K562 (cell line): ENCODE measurements at regions not wholly inside any gene's neighbourhood (a gene's known extent, or its start where the extent isn't known, plus 50 kb on each side); places are given as distances from the start of the nearest gene placed in this dataset.

ENCODE experiments used
- ATAC-seq: fragments of 200-7000 bp; cut with Tn5 transposase; 3 replicates; pipeline ENCODE4 v1.9.1; 2020; ENCODE audit warnings: moderate library complexity
- BruUV-seq: library from RNA; stranded (reverse); fragments of 400-500 nt; replicated peaks from 2 replicates; lab custom pipeline; 2021; lab: Mats Ljungman, UMichigan
- CTCF ChIA-PET: fragments of 300-600 bp; formaldehyde crosslinking; extraction: SDS; loops from one replicate; lab custom pipeline; 2021; ENCODE audit warnings: low intra/inter-chr PET ratio; lab: Yijun Ruan, JAX
- POLR2A ChIA-PET: fragments of 300-600, 350-650 bp; sonication (Branson Sonifier 250); formaldehyde crosslinking; extraction: SDS; loops from one replicate; lab custom pipeline; 2021; ENCODE audit warnings: antibody characterized with exemption, inconsistent platforms; lab: Yijun Ruan, JAX
- DNase-seq, 4 experiments: peaks; one replicate each; pipeline versions ENCODE4 v3.0.0 to v3.0.0-alpha.2; 2011 to 2018; ENCODE audit warnings: low spot score in 3 of 4, mixed read lengths in 3 of 4; ENCODE audit errors: extremely low read depth in 1 of 4
- FAIRE-seq: peaks from 2 replicates; lab custom pipeline; 2011; peaks lifted over from hg19 to GRCh38; lab: Jason Lieb, UNC
- H2AFZ ChIP-seq: 2 replicates; pipeline ENCODE4 v1.6.0; 2011; ENCODE audit warnings: low read depth, low read length, control low read depth, inconsistent platforms
- H3K27ac ChIP-seq: fragments of 200-600 bp; 3 replicates; pipeline ENCODE4 v1.8.0; 2011; ENCODE audit warnings: low read depth, mild to moderate bottlenecking, control low read depth, inconsistent platforms, low read length, moderate library complexity, mixed read lengths; ENCODE audit errors: extremely low read depth
- H3K27me3 ChIP-seq, 2 experiments: fragments of 300-600 bp in 1 of 2; 2 replicates in 1 of 2; 3 replicates in 1 of 2; pipeline versions ENCODE4 v1.6.0 to v1.8.0; 2011; ENCODE audit warnings: inconsistent platforms in 2 of 2, low read length in 2 of 2, mild to moderate bottlenecking in 1 of 2, mixed read lengths in 1 of 2, moderate library complexity in 1 of 2; ENCODE audit not compliant: control insufficient read depth in 2 of 2, insufficient read depth in 2 of 2
- H3K36me3 ChIP-seq: fragments of 300-600 bp; 3 replicates; pipeline ENCODE4 v1.8.0; 2011; ENCODE audit warnings: mild to moderate bottlenecking, low read length, inconsistent platforms; ENCODE audit not compliant: control insufficient read depth, insufficient read depth
- H3K4me1 ChIP-seq, 2 experiments: fragments of 200-600 bp in 1 of 2; replicated peaks in 1 of 2; 2 replicates in 1 of 2; 3 replicates in 1 of 2; pipeline versions ENCODE4 v1.5.1 to v1.8.0; 2011; ENCODE audit warnings: inconsistent platforms in 2 of 2, low read length in 2 of 2, mild to moderate bottlenecking in 1 of 2, mixed read lengths in 1 of 2, moderate library complexity in 1 of 2; ENCODE audit not compliant: control insufficient read depth in 2 of 2, insufficient read depth in 2 of 2
- H3K4me2 ChIP-seq: 2 replicates; pipeline ENCODE4 v1.6.1; 2011; ENCODE audit warnings: low read length, control low read depth, inconsistent platforms, mixed read lengths; ENCODE audit not compliant: insufficient read depth
- H3K4me3 ChIP-seq: fragments of 200-600 bp; sonication (generic), shearing (Covaris generic); 2 replicates; pipeline ENCODE4 v1.5.1; 2016; ENCODE audit warnings: control low read depth, inconsistent platforms
- H3K79me2 ChIP-seq: fragments of 200-600 bp; 3 replicates; pipeline ENCODE4 v1.8.0; 2011; ENCODE audit warnings: low read length, inconsistent platforms; ENCODE audit not compliant: control insufficient read depth, insufficient read depth
- H3K9ac ChIP-seq, 2 experiments: 2 replicates each; pipeline versions ENCODE4 v1.6.0 to v1.6.1; 2011; ENCODE audit warnings: low read depth in 2 of 2, low read length in 2 of 2, control low read depth in 1 of 2, inconsistent platforms in 1 of 2, mild to moderate bottlenecking in 1 of 2, mixed read lengths in 1 of 2; ENCODE audit not compliant: insufficient read depth in 1 of 2
- H3K9me1 ChIP-seq: one replicate; pipeline ENCODE4 v1.6.0; 2011; ENCODE audit warnings: inconsistent platforms, mild to moderate bottlenecking, low read length, moderate library complexity; ENCODE audit not compliant: control insufficient read depth, insufficient read depth
- H3K9me3 ChIP-seq: replicated peaks from 2 replicates; pipeline ENCODE4 v1.5.1; 2011; ENCODE audit warnings: low read depth, low read length, inconsistent platforms; ENCODE audit not compliant: control insufficient read depth, insufficient read depth
- H4K20me1 ChIP-seq: replicated peaks from 2 replicates; pipeline ENCODE4 v1.6.1; 2011; ENCODE audit warnings: low read length, inconsistent platforms, mixed read lengths; ENCODE audit not compliant: control insufficient read depth, insufficient read depth
- ETS1 ChIP-seq: conservative IDR thresholded peaks from 2 replicates; pipeline ENCODE4 v1.6.1; 2011; ENCODE audit warnings: low read depth, mild to moderate bottlenecking, low read length; ENCODE audit not compliant: control insufficient read depth
- KDM1A ChIP-seq, 2 experiments: fragments of 450-650 bp; IDR thresholded peaks; 2 replicates each; pipeline ENCODE4 v1.6.1; 2016; ENCODE audit warnings: mild to moderate bottlenecking in 2 of 2
- MYBL2 ChIP-seq, 2 experiments: fragments of 450-650 bp in 1 of 2; sonication (generic) in 1 of 2; formaldehyde crosslinking in 1 of 2; IDR thresholded peaks; 2 replicates each; pipeline versions ENCODE4 v1.6.1 to v1.8.1; 2017 to 2022; ENCODE audit warnings: borderline replicate concordance in 1 of 2, inconsistent platforms in 1 of 2, low read depth in 1 of 2, mild to moderate bottlenecking in 1 of 2, missing genetic modification reagents in 1 of 2, moderate library complexity in 1 of 2
- NCOA4 ChIP-seq: fragments of 450-650 bp; IDR thresholded peaks from 2 replicates; pipeline ENCODE4 v1.6.1; 2018; ENCODE audit warnings: mild to moderate bottlenecking; ENCODE audit not compliant: partially characterized antibody
- NR2F6 ChIP-seq: fragments of 450-650 bp; formaldehyde crosslinking; IDR thresholded peaks from 2 replicates; pipeline ENCODE4 v1.4.0; 2020; ENCODE audit warnings: mild to moderate bottlenecking
- POLR3G ChIP-seq: IDR thresholded peaks from 2 replicates; pipeline ENCODE4 v1.6.1; 2011; ENCODE audit not compliant: insufficient read length, insufficient replicate concordance; ENCODE audit errors: extremely low read depth
- SETDB1 ChIP-seq: IDR thresholded peaks from one replicate; pipeline ENCODE4 v1.6.1; 2012; ENCODE audit warnings: low read length, control low read depth, inconsistent platforms
- SMC3 ChIP-seq: conservative IDR thresholded peaks from 2 replicates; pipeline ENCODE4 v1.6.1; 2011; ENCODE audit warnings: low read depth, low read length, improper control_type of control experiment; ENCODE audit not compliant: insufficient read depth
- TBP ChIP-seq: optimal IDR thresholded peaks from 2 replicates; pipeline ENCODE3; 2011; ENCODE audit warnings: low read depth, low read length, improper control_type of control experiment
- ZBTB17 ChIP-seq: fragments of 450-650 bp; formaldehyde crosslinking; IDR thresholded peaks from 2 replicates; pipeline ENCODE4 v1.4.0; 2020; ENCODE audit warnings: mild to moderate bottlenecking
- ZC3H11A ChIP-seq: IDR thresholded peaks from 2 replicates; pipeline ENCODE4 v1.6.1; 2012; ENCODE audit warnings: low read depth, low read length, improper control_type of control experiment
- WGBS: fragments of 100-300 bp; shearing (Covaris generic); methylation state at CpG from one replicate; pipeline ENCODE4 v1.1.6; 2016; ENCODE audit warnings: low coverage, mixed read lengths; ENCODE audit not compliant: insufficient coverage; ENCODE audit errors: missing lambda C conversion rate; 5-methylcytosine and 5-hydroxymethylcytosine counted together
- in situ Hi-C: fragments of 300-500 bp; cut with MboI; formaldehyde crosslinking; loops from 4 replicates; pipeline ENCODE4 v1.15.0; 2018; ENCODE audit warnings: inconsistent platforms, mixed read lengths
- intact Hi-C: fragments of 100-400 bp; cut with micrococcal nuclease; formaldehyde crosslinking; loops from 2 replicates; pipeline ENCODE4 v1.14.2; 2022
- TF ChIP-seq, protein P1 (sequence below): sonication (generic); formaldehyde crosslinking; IDR thresholded peaks from 2 replicates; pipeline ENCODE4 v1.8.1; 2023; ENCODE audit warnings: mild to moderate bottlenecking, missing genetic modification reagents, moderate library complexity

GRCh38 chr5:88393042-88393441 is 124.4 kb upstream of the TMEM161B start:
- no peaks in the 10 kb centered on the region for H3K36me3 ChIP-seq
- in situ Hi-C loops (no loop called here), intact Hi-C loops (no loop called here)
- H4K20me1 ChIP-seq, result no peaks in the 10 kb centered on the region
- no peaks in the 10 kb centered on the region for H3K27me3 ChIP-seq
- no peak overlapping the region for H3K27ac ChIP-seq
- no peak overlapping the region for H2AFZ ChIP-seq
- ATAC-seq, result no peak
- no peaks in the 10 kb centered on the region for H3K9me3 ChIP-seq
- no TSS peak for BruUV-seq
- no peak overlapping the region for H3K9ac ChIP-seq
- no peak for DNase-seq
- no peak overlapping the region for H3K4me3 ChIP-seq
- H3K4me1 ChIP-seq, result no peaks in the 10 kb centered on the region; a peak in 2 of 5 replicates
- TF ChIP-seq MYBL2 (IDR thresholded peaks at IDR 0.05; ENCODE audit: low read depth) (no peak), MYBL2 (CRISPR knock-in tag; IDR thresholded peaks at IDR 0.05; ENCODE audit: borderline replicate concordance) (no peak), TBP (no peak), SMC3 (no peak), NCOA4 (no peak), KDM1A (IDR thresholded peaks at IDR 0.05) (peak; percentile 33 to 59; a peak in 3 of 4 replicates), SETDB1 (no peak), NR2F6 (CRISPR knock-in tag) (0 out of 2 replicates have a peak, but pooled peaks have one; percentile 46), POLR3G (no peak), ETS1 (no peak), ZC3H11A (no peak), ZBTB17 (CRISPR knock-in tag) (no peak)
- TF ChIP-seq, protein P1, sequence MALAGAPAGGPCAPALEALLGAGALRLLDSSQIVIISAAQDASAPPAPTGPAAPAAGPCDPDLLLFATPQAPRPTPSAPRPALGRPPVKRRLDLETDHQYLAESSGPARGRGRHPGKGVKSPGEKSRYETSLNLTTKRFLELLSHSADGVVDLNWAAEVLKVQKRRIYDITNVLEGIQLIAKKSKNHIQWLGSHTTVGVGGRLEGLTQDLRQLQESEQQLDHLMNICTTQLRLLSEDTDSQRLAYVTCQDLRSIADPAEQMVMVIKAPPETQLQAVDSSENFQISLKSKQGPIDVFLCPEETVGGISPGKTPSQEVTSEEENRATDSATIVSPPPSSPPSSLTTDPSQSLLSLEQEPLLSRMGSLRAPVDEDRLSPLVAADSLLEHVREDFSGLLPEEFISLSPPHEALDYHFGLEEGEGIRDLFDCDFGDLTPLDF (CRISPR knock-in tag), result no peak
- H3K4me2 ChIP-seq, result no peak overlapping the region
- no peaks in the 10 kb centered on the region for H3K9me1 ChIP-seq
- ChIA-PET POLR2A (no interaction called here), CTCF (no interaction called here)
- WGBS, result 3% methylated on average over 2 of the region's 2 CpGs
- peak; percentile 11 for FAIRE-seq
- no peaks in the 10 kb centered on the region for H3K79me2 ChIP-seq
